ENCODE measurements at regions not wholly inside any gene's neighbourhood (a gene's known extent, or its start where the extent isn't known, plus 50 kb on each side); places are given as distances from the start of the nearest gene placed in this dataset.
"Not testable (repeated sequence)": the region's sequence is repeated elsewhere in the genome, so short reads cannot be mapped to it uniquely, and the experiment has no call there.

DNA sequence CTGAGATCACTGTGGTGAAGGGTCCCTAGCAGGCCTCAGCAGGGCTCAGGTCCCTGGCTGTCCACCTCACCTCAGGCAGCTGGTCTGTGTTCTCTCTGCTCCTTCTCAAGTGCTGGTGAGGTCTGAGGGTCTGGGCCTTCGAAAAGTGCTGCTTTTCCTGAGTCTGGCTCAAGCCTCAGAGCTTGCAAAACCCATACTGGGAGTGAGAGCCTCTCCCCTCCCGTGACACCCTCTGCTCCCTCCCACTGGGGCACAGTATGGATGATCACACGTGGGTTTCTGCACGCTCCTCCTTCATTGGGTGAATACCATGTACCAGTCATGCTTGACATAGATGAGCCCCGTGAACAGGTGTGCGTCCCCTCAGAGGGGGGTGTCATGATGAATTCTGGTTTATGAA is 73.3 kb upstream of the WASF3 start:
- DNase-seq = no peak

DNA sequence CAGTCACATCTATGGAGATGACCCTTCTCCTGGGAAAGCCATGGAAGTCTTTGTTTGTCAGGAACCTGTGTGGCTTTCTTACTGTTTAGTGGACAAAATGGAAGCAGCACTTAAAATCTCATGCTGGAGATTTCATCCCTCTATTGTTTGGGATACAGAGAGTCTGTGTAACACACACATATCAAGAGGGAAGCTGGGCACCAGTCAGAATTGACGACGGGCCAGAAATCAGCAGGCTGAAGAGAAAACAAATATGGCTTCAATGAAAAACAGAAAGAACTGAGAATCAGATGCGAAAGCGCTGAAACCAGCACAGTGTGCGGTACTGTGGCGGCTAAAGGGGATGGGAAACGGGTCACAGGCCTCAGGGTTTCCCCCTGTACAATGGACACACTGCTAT is 72.2 kb upstream of the WASF3 start:
- DNase-seq = no peak

DNA sequence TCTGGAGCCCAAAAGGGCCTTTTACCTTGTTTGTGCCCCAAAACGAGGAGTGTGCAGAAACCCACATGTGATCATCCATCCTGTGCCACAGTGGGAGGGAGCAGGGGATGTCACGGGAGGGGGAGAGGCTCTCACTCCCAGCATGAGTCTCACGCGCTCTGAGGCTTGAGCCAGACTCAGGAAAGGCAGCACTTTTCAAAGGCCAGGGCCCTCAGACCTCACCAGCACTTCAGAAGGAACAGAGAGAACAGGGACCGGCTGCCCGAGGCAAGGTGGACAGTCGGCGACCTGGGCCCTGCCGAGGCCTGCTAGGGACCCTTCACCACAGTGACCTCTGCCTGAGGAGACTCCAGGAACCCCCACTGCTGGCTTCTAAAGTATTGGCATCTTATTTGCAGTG is 71.7 kb upstream of the WASF3 start:
- no peak for DNase-seq

DNA sequence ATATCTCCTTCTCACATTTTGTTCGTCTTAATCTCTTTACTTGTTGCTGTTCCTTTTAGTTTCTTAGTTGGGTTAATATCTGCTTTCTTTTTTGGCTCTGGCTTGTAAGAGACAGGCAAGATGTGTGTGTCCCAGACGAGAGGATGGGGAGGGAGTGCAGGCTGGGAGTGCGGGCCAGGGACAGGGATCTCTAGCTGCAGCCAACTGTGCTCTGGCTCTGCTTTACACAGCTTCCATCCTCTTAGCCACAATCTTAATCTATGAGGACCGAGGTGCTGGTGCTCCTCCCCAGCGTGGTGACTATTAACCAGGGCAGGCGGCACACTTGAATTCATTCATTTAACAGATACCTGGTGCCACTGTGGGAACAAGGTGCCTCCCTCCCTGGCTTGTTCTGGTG is 70.9 kb upstream of the WASF3 start:
- DNase-seq = no peak

DNA sequence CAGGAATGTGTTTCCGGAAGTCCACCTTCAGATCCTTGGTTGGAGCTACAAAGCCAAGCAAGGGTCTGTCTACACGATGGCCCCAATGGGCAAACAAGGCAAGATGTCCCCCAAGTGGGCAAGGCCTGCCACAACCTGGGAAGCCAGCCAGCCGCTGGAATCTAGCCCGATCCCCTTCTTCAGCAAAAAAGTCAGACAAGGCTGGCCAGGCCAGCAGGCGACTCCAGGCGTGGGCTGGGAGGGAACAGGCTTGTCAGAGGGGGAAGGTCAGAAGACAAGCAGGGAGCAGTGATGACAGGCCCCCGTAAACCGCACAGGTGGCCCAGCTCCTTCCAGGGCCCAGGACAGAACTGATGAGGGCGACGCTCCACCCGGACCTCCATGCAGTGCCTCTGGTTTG is 69.7 kb upstream of the WASF3 start:
- no peak for DNase-seq

DNA sequence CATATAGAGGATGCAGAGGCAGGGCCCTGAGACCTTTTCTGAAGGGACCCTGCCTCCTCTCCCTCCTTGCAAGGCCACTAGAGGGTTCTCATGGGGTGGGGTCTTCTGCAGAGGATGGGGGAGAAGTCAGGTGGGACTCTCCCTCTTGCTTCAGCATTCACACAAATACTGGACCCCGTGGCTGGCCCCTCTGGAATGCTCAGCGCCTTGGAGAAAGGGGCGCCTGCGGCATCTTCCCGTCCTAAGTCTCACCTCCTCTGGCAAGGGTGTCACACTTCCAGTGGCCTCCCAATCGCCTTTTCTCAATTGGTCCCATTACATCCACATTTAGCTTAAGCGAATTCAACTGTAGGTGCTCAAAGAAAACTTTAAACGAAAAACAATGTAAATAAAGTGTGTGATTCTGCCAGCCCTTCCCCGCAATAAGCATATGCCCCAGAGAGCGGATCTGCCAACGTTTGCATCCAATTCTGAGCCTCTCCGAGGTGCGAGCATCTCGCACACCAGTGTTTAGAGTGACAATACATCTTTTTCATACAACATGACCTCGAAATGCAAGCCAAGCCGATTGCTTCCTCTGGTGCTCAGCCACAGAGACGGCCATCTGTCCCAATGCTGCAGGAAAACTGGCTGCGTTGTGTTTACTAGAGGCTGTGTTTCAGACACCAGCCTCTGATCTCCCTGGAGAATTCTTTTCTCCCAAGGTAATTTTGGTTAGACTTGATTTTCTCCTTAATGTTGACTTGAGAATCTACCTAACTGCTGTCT is 69.1 kb upstream of the WASF3 start:
- DNase-seq = no peak

DNA sequence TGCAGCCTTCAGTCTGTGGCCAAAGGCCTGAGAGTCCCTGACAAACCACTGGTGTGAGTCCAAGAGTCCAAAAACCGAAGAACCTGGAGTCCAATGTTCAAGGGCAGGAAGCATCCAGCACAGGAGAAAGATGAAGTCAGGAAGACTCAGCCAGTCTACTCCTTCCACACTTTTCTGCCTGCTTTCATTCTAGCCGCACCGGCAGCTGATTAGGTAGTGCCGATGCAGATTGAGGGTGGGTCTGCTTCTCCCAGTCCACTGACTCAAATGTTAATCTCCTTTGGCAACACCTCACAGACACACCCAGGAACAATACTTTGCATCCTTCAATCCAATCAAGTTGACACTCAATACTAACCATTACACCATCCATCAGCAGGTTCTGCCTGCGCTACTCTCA is 65.2 kb upstream of the WASF3 start:
- DNase-seq = not testable (repeated sequence)

DNA sequence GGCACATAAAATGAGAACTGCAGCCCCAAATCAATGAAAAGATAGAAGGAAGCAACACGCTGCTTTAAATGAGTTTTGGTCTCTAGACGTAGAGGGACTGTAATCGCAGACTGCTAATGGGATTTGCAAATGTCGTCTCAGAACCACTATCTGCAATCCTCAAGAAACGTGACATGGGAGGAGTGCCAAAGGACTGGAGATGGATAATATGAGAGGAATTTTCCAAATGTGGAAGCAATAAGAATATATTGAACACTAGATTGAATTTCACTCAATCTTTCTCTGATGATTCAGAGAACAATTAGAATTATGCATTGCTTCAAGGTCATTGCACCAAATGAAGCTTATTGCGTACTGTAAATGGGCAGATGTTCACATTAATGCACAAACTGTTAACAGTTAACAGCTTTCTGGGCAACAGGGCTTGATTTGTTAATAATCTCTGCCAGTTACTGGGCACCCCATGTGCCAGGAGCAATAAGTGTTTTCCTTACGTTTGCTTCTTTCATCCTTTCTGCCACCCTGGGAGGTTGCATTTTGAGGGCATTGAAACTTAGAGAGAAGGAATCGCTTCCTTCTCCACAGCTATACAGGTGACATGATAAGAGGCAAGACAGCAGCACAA is 62.8 kb upstream of the WASF3 start:
- no peak for DNase-seq

DNA sequence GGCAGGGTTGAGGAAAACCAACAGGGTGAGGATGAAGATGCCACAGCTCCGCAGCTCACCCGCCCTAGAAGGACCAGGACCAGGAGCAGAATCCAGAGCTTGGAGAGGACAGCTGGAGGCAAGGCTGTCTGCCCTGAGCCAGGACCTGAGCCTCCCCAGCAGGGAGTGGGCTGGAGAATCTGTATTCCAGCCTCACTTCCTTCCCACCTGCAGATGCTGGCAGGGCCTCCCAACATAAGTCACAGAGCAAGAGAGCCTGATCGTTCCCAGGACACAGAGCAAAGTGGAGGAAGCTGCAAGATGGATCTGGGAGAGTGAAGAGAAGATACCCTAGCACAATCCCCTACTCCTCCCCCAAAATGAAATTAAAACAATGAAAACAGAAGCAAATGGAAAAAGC is 61.7 kb upstream of the WASF3 start:
- DNase-seq = no peak

DNA sequence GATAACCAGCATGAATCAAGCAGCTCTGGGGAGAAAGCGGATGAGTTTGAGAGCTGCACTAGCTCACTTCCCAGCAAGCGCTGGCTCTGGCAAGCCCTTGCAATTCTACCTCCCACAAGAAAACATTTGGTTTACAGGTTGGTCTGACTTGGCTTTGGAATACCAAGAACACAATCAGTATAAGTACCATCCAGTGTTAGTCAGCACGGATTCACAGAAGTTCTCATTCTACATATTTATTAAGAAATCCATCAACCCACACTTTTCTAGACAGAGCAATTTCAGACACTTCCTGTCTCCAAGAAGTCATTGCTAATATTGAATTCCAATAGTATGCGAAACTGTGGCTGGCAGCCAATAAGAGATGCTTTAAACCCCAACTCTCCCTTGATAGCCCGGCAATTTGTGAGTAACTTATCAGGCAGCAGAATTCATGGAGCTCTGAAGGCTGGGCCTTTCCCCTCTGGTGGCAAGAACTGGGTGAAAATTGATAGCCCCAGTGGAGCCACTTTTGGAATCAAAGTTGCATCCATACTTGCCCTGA is 59.4 kb upstream of the WASF3 start:
- DNase-seq = no peak

DNA sequence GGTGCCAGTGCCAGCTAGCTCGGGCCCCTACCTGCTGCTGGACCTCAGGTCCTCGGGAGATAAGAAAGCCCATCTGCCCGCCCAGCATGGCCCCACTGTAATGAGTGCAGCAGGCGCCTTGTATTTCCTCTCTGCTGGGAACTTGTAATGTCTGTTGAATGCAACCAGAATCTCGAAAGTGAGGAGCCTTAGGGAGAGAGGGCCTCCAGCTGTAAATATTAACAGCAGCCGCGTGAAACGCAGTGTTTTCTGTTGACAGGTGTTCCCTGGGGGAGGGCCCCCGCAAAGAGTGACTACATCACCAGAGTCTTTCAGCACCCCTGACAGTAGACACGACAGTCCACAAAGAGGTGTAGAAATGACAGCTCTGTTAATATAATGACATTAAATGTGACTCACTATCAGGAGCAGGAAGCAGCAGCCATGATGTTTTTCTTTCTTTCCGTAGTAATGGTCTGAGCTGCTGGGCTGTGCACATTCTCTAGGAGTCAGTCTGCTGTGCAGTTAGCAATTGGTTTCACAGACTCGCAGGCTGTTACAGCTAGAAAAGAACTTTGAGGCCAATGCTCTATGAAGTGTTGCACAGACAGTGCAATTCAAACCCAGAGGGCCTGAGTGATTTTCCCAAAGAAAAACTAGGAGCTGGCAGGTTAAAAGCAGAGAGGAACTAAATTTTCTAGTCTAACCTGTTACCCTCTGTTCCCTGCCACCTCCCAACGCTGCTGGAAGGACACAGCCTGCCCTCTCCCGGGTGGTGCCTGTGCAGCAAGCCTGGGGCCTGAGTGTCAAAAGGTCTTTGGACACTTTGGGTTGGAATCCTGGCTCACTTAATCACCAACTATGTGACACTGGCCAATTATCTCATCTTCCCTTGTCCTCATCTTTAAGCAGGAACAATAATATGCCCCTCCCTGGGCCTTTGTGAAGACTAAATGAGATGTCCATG is 58.6 kb upstream of the WASF3 start:
- no peak for DNase-seq

DNA sequence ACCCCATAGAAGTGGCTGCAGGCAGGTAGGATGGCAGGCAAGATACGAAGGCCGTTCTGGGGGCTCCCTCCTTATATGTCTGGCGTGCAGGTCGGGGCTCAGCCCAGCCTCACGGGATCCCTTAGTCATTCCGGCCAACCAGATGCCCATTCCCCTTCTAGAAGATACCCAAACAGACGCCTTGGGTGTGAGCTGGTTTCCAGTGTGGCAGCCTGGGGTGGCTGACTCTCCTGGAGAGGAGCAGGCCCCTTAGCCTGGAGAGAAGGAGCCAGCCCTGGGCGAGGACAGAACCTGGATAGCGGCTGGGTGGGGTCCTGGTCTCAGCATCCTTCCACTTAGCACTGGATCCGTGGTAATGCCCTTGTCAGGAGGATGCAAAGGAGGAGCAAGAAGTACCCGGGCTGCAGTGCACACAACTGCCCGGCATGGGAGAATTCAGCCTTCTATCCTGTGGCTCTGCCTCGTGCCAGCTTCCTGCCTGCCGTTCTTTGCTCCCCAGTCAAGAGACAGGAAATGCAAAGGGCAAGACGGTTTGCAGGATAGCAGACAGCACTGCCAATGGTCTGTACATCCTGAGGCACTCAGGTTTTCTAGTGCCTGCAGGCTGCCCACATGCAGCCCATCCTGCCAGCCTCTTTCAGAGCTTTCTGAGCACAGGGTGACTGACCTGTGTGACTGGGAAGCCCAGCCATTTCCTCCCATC is 56.7 kb upstream of the WASF3 start:
- DNase-seq = no peak

DNA sequence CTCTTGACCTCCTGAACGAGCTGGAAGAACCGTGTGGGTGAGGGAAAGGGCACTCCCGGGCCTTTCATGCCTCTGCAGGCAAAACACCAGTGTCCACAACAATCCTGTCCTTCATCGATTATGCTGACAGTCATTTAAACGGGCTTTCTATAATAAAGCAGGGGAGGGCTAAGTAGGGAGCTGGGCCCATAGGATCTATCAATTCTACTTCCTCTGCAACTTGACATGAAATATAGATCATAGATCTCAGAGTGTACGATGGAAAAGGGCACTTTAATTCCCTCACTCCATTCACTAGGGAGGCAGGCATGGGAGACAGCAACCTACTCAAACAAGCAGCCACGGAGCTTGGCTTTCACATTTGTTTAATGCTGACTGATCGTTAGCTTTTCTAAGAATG is 55.8 kb upstream of the WASF3 start:
- DNase-seq = no peak

DNA sequence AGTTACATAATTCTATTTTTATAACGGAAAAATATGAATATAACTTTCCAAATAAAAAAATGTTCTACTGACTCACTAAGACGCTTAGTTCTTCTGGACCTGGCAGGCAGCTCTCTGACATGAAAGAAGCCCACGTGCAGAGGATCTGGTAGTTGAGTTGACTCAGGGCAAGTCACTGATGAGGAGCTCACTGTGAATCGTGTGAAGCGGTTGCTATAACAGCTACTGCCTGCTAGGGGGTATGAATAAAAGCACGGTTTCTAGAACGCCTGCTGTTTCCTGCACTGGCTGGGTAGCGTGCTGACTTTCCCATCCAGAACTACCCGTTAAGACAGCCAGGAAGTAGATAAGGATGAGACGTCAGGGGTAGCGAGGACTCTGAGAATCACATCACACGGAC is 54.7 kb upstream of the WASF3 start:
- DNase-seq = peak; percentile 64

DNA sequence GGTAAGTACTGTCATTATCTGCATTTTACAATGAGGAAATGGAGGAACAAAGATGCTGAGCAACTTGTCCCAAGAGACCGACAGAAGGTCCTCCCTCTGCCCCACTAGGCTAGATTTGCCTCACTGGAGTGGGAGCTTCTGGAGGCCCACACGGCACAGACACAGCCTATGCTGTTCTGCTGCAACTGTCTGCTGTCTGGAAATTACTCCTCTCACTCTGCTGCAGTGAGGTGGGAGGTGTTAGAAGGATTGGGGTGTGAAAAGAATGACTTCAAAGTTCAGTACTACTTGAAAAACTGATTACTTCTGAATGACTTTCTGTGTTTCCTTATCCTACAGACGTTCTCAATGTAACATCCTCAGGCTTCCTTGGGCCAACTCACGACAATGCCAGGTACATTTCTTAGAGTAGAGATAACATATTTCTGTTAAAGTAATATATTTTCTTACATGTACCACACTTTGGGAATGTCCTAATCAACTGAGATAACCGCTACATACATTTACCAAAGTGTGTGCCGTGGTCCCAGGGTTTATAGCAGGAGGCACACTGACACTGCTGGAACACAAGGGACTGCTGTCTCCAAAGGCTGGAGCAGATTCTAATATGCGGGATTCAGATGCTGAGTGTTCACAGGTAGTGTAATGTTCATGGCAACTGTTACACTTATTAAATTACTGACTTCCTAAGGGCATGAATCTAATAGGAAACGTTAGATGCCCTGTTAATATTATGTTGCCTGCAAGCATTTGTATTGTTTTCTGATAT is 53.5 kb upstream of the WASF3 start:
- no peak for DNase-seq

All from activated effector memory CD4-positive, alpha-beta T cell treated with anti-CD3 and anti-CD28 coated beads, Interleukin-2, amount 50 U/mL, for 16 hours (primary cell).